Ishikawa (cell line): ENCODE measurements at regions not wholly inside any gene's neighbourhood (a gene's known extent, or its start where the extent isn't known, plus 50 kb on each side); places are given as distances from the start of the nearest gene placed in this dataset.

Experiments used
- CEBPB ChIP-seq: IDR thresholded peaks from 2 replicates; pipeline ENCODE4 v1.6.1; 2012
- CREB1 ChIP-seq: IDR thresholded peaks from 2 replicates; pipeline ENCODE4 v1.6.1; 2012; ENCODE audit warnings: low read depth
- EGR1 ChIP-seq: IDR thresholded peaks from 2 replicates; pipeline ENCODE4 v1.6.1; 2012
- EP300 ChIP-seq: IDR thresholded peaks from 2 replicates; pipeline ENCODE4 v1.6.1; 2012; ENCODE audit warnings: borderline replicate concordance
- FOXM1 ChIP-seq: IDR thresholded peaks from 2 replicates; pipeline ENCODE4 v1.6.1; 2012; ENCODE audit warnings: low read depth, borderline replicate concordance
- NFIC ChIP-seq: IDR thresholded peaks from 2 replicates; pipeline ENCODE4 v1.6.1; 2012
- RAD21 ChIP-seq: IDR thresholded peaks from 2 replicates; pipeline ENCODE4 v1.6.1; 2012; ENCODE audit warnings: low read depth
- TAF1 ChIP-seq: IDR thresholded peaks from 2 replicates; pipeline ENCODE4 v1.6.1; 2012; ENCODE audit warnings: low read depth, mild to moderate bottlenecking
- TCF12 ChIP-seq: IDR thresholded peaks from 2 replicates; pipeline ENCODE4 v1.6.1; 2012; ENCODE audit warnings: low read depth
- TEAD4 ChIP-seq: IDR thresholded peaks from 2 replicates; pipeline ENCODE4 v1.6.1; 2012
- YY1 ChIP-seq: IDR thresholded peaks from 2 replicates; pipeline ENCODE4 v1.6.1; 2012; ENCODE audit warnings: low read depth
- ZBTB7A ChIP-seq: IDR thresholded peaks from 2 replicates; pipeline ENCODE4 v1.6.1; 2012; ENCODE audit warnings: low read depth
- TF ChIP-seq, protein P1 (sequence below): IDR thresholded peaks from 2 replicates; pipeline ENCODE4 v1.6.1; 2012; ENCODE audit warnings: low read depth, mild to moderate bottlenecking
- TF ChIP-seq, protein P2 (sequence below): IDR thresholded peaks from 2 replicates; pipeline ENCODE4 v1.6.1; 2012
- TF ChIP-seq, protein P3 (sequence below): IDR thresholded peaks from 2 replicates; pipeline ENCODE4 v1.6.1; 2012

DNA sequence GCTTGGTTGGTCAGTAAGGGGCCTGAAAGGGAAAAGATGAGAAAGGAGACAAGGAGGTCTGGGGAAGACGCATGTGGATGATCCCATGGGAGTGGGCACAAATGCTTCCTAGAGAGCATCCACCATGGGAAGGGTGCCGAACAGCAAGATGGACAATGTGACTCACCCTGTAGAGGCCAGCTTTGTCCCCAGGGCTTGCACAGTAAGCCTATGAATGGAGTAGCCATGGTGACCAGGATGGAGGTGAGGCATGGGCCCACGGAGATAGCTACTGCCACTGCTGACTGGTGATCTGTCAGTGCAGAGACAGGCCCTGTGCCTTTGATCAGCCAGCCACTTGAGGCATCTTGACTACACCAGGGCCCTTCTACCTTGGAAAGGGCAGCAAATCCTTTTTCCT lies 172.6 kb downstream of the HAUS1 start:
- TF ChIP-seq CREB1 (no peak), TEAD4 (no peak), EGR1 (no peak), EP300 (no peak)
- TF ChIP-seq, protein P1, sequence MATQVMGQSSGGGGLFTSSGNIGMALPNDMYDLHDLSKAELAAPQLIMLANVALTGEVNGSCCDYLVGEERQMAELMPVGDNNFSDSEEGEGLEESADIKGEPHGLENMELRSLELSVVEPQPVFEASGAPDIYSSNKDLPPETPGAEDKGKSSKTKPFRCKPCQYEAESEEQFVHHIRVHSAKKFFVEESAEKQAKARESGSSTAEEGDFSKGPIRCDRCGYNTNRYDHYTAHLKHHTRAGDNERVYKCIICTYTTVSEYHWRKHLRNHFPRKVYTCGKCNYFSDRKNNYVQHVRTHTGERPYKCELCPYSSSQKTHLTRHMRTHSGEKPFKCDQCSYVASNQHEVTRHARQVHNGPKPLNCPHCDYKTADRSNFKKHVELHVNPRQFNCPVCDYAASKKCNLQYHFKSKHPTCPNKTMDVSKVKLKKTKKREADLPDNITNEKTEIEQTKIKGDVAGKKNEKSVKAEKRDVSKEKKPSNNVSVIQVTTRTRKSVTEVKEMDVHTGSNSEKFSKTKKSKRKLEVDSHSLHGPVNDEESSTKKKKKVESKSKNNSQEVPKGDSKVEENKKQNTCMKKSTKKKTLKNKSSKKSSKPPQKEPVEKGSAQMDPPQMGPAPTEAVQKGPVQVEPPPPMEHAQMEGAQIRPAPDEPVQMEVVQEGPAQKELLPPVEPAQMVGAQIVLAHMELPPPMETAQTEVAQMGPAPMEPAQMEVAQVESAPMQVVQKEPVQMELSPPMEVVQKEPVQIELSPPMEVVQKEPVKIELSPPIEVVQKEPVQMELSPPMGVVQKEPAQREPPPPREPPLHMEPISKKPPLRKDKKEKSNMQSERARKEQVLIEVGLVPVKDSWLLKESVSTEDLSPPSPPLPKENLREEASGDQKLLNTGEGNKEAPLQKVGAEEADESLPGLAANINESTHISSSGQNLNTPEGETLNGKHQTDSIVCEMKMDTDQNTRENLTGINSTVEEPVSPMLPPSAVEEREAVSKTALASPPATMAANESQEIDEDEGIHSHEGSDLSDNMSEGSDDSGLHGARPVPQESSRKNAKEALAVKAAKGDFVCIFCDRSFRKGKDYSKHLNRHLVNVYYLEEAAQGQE: no peak
- TF ChIP-seq, protein P2, sequence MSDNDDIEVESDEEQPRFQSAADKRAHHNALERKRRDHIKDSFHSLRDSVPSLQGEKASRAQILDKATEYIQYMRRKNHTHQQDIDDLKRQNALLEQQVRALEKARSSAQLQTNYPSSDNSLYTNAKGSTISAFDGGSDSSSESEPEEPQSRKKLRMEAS: no peak

DNA sequence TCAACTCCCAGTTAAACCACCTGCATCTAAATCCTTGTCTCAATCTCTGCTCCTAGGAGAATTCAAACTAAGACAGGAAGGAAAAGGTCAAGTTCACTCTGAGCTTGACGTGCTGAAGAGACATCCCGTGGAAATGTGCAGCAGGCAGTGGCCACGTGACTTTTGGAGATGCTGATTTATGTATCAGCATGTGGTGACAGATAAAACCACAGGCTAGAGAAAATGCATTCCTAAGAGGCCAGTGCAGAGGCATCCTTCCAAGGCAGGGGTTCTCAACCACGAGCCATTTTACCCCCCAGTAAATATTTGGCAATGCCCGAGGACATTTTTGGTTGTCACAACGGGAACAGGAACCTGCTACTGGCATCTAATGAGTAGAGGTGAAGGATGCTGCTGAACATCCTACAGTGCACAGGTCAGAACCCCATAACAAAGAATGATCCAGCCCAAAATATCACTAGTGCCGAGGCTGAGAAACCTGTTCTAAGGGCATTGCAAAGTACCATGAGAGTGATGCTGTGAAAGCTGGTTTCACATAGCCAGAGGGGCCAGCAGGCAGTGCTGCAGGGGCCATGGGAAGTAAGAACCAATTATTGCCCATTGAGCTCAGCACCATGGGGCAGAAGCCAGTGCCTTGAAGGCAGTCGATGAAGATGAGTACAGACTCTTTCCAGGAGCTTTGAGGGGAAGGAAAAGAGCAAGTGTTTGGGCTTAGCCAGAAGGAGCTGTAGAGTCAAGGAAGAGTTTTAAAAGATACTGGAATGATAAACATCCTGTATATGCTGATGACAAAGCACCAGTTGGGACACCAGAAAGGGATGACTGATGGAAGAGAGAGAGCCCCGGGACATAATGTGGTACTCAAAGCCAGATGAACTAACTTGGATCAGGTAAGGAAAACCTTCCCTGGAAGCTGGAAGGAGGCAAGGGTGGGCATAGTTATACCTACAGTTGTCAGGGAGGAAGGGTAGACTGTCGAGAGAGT lies 174.6 kb downstream of the HAUS1 start:
- TF ChIP-seq RAD21: no peak
- TF ChIP-seq, protein P3, sequence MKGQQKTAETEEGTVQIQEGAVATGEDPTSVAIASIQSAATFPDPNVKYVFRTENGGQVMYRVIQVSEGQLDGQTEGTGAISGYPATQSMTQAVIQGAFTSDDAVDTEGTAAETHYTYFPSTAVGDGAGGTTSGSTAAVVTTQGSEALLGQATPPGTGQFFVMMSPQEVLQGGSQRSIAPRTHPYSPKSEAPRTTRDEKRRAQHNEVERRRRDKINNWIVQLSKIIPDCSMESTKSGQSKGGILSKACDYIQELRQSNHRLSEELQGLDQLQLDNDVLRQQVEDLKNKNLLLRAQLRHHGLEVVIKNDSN: peak; percentile 73
- TF ChIP-seq TCF12: no peak
- TF ChIP-seq, protein P2: no peak

DNA sequence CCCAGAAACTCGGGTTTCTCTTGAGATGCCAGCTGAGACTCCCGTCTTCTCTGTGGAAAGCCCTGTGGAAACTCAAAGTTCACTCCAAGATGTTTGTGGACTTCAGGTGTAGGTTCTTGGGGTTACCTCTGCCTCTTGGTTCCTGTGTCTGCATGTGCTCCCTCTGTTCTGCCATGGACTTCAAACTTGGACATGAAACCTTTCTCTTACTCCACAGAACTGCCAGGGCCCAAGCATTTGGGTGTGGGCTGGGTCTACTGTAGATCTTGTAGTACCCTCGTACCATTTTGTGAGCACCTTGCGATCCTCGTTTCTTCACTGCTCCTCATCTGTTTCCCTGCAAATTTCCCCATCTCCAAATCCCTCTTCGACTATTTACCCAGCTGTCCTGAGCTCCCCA lies 175.5 kb downstream of the HAUS1 start:
- TF ChIP-seq YY1 (no peak), ZBTB7A (no peak), TAF1 (no peak), EP300 (no peak), NFIC (no peak), TEAD4 (no peak), RAD21 (no peak), CEBPB (no peak), FOXM1 (no peak), TCF12 (no peak), EGR1 (no peak)
- TF ChIP-seq, protein P1: no peak
- TF ChIP-seq, protein P2: no peak
- TF ChIP-seq, protein P3: no peak

DNA sequence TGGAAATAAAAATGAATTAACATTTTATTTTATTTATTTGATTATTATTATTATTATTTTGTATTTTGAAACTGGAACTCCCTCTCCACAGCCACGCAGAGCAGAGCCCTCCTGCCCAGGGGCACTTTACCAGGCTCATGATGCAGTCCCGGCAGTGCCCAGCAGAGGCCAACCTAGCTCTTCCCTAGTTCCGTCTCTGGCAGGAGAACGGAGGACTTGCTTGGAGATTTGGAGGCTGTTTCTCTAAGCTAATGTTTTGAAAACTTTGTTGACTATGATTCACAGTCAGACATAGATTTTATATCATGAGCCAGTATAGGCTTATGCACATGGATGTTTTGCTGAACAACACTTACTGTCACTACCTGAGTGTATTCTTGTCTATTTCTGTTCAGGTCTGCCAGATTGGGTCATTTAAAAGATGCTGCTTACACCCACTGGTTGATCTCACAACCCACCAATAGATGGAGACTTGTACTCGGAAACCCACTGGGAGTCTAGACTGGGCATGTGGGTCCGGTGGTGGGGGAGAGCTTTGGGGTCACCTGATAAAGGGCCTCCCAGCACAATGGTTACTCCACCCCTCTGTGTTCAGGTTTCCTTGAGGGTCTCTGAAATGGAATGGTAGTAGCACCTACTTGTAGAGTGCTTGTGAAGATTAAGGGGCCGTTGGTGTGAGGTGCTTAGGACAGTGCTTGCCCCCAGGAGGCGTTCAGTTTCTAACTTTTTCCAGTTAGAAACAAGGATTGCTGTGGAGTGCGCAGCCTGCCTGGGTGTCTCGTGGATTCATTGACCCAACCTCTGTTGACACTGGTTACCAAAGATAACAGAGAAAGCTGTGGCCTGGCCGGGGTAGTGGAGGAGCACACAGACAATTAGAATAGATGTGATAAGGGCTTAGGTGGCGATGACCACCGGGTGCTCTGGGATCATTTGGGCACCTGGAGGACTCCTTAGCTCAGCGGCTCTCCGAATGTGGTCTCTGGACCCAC lies 177.3 kb downstream of the HAUS1 start:
- TF ChIP-seq FOXM1 (peak; percentile 69), RAD21 (peak; percentile 97)
- TF ChIP-seq, protein P2: no peak

DNA sequence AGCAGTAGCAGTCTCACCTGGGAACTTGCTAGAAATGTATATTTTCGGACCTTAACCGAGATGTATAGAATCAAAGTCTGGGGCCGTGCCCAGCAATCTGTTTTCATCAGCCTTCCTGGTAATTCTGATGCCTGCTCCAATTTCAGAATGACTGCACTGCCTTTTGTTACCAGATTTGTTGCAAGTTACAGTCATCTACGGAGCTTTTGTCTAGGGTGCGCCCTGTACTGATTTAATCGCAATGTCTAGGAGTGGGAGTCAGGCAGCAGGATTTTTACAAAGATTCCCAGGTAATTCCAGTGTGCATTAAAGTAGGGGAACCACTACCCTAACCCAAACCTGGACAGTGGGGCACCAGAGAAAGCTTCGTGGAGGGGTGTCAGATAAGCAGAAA lies 178.0 kb downstream of the HAUS1 start:
- TF ChIP-seq EGR1: no peak

DNA sequence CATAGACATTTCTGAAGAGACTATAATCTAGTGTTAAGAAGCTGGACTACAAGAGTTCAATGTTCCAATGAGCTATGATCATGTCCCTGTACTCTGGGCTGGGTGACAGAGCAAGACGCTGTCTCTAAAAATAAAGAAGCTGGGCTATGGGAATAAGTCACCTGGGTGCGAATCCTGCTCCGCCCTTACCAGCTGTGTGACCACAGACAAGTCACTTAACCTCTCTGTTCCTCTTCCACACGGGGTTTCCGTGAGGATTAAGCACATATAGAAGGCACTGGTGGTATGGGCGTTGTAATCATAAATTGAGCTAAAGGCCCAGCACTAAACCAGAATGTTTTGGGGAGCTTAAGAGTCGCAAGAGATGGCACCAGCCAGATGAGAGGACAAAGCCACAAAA lies 178.5 kb downstream of the HAUS1 start:
- TF ChIP-seq, protein P1: no peak
- no peak for TF ChIP-seq RAD21
- TF ChIP-seq TCF12: no peak
- no peak for TF ChIP-seq FOXM1
- TF ChIP-seq EP300: no peak
- no peak for TF ChIP-seq ZBTB7A
- TF ChIP-seq YY1: no peak
- TF ChIP-seq, protein P3: no peak
- TF ChIP-seq, protein P2: no peak
